ENCODE measurements at regions not wholly inside any gene's neighbourhood (a gene's known extent, or its start where the extent isn't known, plus 50 kb on each side); places are given as distances from the start of the nearest gene placed in this dataset.

DNA sequence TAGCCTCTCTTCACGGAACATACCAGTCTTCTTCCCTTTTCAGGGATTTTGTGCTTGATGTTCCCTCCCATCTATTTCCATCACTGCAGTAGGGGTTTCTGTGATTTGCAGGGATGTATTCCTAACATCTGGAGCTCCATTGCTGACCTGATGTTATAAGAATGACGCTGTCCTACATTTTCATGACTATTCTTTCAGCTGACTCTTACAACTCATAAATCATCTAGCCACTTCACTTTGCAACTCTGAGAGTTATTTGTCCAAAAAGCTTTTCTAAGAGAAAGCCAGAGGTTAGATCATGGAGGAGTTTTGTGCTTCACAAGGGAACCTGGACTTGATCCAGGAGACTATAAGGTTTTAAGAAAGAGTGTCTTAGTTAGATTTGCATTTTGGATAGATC is 116.6 kb upstream of the FAR2 start:
- DNase-seq = no peak
- H3K27ac Mint-ChIP-seq = no peak overlapping the region
- Histone ChIP-seq H3K23me2 (ENCODE audit: insufficient read length, low read depth, low read length, poor library complexity, severe bottlenecking) (no peaks in the 10 kb centered on the region), H2AFZ (ENCODE audit: low read length) (no peak overlapping the region), H3K56ac (ENCODE audit: insufficient read length, low read depth, low read length) (no peak overlapping the region), H3K27me3 (ENCODE audit: insufficient read depth, low read length) (no peaks in the 10 kb centered on the region), H3K18ac (ENCODE audit: insufficient read length, low read depth, low read length) (no peak overlapping the region), H3K4me2 (ENCODE audit: insufficient read depth, insufficient read length, low read length) (no peak overlapping the region), H3K9me3 (ENCODE audit: control insufficient read depth, low read depth, low read length) (no peaks in the 10 kb centered on the region), H3K79me1 (ENCODE audit: insufficient read depth, low read depth, low read length, poor library complexity, severe bottlenecking) (no peaks in the 10 kb centered on the region), H4K5ac (ENCODE audit: insufficient read length, low read depth, low read length) (no peak overlapping the region), H2AK5ac (ENCODE audit: insufficient read length, low read length) (no peak overlapping the region), H2BK15ac (ENCODE audit: low read depth, low read length) (no peak overlapping the region), H4K8ac (replicated peaks; ENCODE audit: insufficient read length, low read depth, low read length) (no peak overlapping the region), H3K27ac (ENCODE audit: insufficient read length, low read depth, low read length) (no peak overlapping the region), H4K91ac (ENCODE audit: insufficient read length, low read depth, low read length) (no peak overlapping the region), H3K4me1 (ENCODE audit: insufficient read depth, low read length) (no peaks in the 10 kb centered on the region), H4K20me1 (ENCODE audit: control insufficient read depth, insufficient read depth, insufficient read length) (no peaks in the 10 kb centered on the region), H2BK120ac (ENCODE audit: low read depth, low read length, poor library complexity, severe bottlenecking) (no peak overlapping the region), H2BK20ac (ENCODE audit: low read depth, low read length, poor library complexity, severe bottlenecking) (no peak overlapping the region), H2BK12ac (ENCODE audit: insufficient read length, low read depth, low read length) (no peak overlapping the region), H3K14ac (ENCODE audit: insufficient read depth, low read length) (no peak overlapping the region), H3K23ac (ENCODE audit: insufficient read length, low read depth, low read length) (no peak overlapping the region), H2BK5ac (ENCODE audit: insufficient read length, low read length) (no peak overlapping the region), H3T11ph (ENCODE audit: low read length) (no peak overlapping the region), H3K79me2 (ENCODE audit: insufficient read depth, low read length) (no peaks in the 10 kb centered on the region), H3K4ac (ENCODE audit: low read depth, low read length) (no peak overlapping the region), H3K9ac (ENCODE audit: extremely low read depth, insufficient read length, low read length) (no peak overlapping the region)
- WGBS (ENCODE audit: extremely low coverage, insufficient read length, low lambda C conversion rate) = no CpG with 5 or more reads among the region's 2 CpGs
- H3K27me3 Mint-ChIP-seq (ENCODE audit: low read depth) = peaks cover 2% of the 10 kb centered on the region; the same call in 1 of the 2 replicates
- H3K4me1 Mint-ChIP-seq = no peaks in the 10 kb centered on the region
- no peak overlapping the region for H3K4me3 Mint-ChIP-seq
- H3K9me3 Mint-ChIP-seq = no peaks in the 10 kb centered on the region
- TF ChIP-seq, protein P1, sequence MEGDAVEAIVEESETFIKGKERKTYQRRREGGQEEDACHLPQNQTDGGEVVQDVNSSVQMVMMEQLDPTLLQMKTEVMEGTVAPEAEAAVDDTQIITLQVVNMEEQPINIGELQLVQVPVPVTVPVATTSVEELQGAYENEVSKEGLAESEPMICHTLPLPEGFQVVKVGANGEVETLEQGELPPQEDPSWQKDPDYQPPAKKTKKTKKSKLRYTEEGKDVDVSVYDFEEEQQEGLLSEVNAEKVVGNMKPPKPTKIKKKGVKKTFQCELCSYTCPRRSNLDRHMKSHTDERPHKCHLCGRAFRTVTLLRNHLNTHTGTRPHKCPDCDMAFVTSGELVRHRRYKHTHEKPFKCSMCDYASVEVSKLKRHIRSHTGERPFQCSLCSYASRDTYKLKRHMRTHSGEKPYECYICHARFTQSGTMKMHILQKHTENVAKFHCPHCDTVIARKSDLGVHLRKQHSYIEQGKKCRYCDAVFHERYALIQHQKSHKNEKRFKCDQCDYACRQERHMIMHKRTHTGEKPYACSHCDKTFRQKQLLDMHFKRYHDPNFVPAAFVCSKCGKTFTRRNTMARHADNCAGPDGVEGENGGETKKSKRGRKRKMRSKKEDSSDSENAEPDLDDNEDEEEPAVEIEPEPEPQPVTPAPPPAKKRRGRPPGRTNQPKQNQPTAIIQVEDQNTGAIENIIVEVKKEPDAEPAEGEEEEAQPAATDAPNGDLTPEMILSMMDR (conservative IDR thresholded peaks at IDR 0.05) = no peak
- no peaks in the 10 kb centered on the region for H3K36me3 Mint-ChIP-seq (ENCODE audit: insufficient read depth in 1 of 3, low read depth in 3 of 3)

Data from H9 (cell line).